A673 (cell line): ENCODE measurements at regions not wholly inside any gene's neighbourhood (a gene's known extent, or its start where the extent isn't known, plus 50 kb on each side); places are given as distances from the start of the nearest gene placed in this dataset.

Source experiments
- CTCF ChIP-seq: fragments of 300-800, 200-600 bp; sonication (generic); conservative IDR thresholded peaks from 2 replicates; pipeline ENCODE4 v1.5.1; 2017; ENCODE audit warnings: low read depth, mild to moderate bottlenecking, antibody characterized with exemption, low read length, moderate library complexity, mixed read lengths
- EZH2 ChIP-seq: fragments of 200-600 bp; sonication (generic); IDR thresholded peaks from 2 replicates; pipeline ENCODE4 v1.6.1; 2017; ENCODE audit warnings: borderline replicate concordance, low read depth, mild to moderate bottlenecking, mixed read lengths, antibody characterized with exemption, low read length; ENCODE audit not compliant: poor library complexity, severe bottlenecking

GRCh38 chr5:137563646-137564397, 64.7 kb upstream of the SPOCK1 start:
- no peak for TF ChIP-seq CTCF
- no peak for TF ChIP-seq EZH2
